Activated CD8-positive, alpha-beta T cell treated with anti-CD3 and anti-CD28 coated beads for 36 hours (primary cell): ENCODE measurements at regions not wholly inside any gene's neighbourhood (a gene's known extent, or its start where the extent isn't known, plus 50 kb on each side); places are given as distances from the start of the nearest gene placed in this dataset.

Experiments
- ATAC-seq: fragments of 200-7000 bp; cut with Tn5 transposase; one replicate; pipeline ENCODE4 v1.10.0; 2021; ENCODE audit warnings: mild to moderate bottlenecking, moderate library complexity
- CTCF ChIA-PET: fragments of 350-600 bp; sonication (Branson Sonifier 250); formaldehyde crosslinking; loops from one replicate; lab custom pipeline; 2021; ENCODE audit warnings: antibody characterized with exemption; lab: Charles Lee
- POLR2A ChIA-PET: fragments of 350-600 bp; sonication (Branson Sonifier 250); formaldehyde crosslinking; loops from one replicate; lab custom pipeline; 2021; ENCODE audit warnings: antibody characterized with exemption; lab: Charles Lee
- DNase-seq: peaks from one replicate; pipeline ENCODE4 v3.0.0-alpha.2; 2020
- H3K27ac Mint-ChIP-seq: one replicate; pipeline ENCODE4 v1.8.0; 2021; ENCODE audit warnings: mild to moderate bottlenecking, mixed read lengths
- H3K27me3 Mint-ChIP-seq: one replicate; pipeline ENCODE4 v1.8.0; 2021; ENCODE audit warnings: mixed read lengths
- H3K36me3 Mint-ChIP-seq: one replicate; pipeline ENCODE4 v1.8.0; 2021; ENCODE audit warnings: low read depth, mixed read lengths
- H3K4me1 Mint-ChIP-seq: one replicate; pipeline ENCODE4 v1.8.0; 2021; ENCODE audit warnings: low read depth, mixed read lengths
- H3K4me3 Mint-ChIP-seq: one replicate; pipeline ENCODE4 v1.8.0; 2021; ENCODE audit warnings: mild to moderate bottlenecking, moderate library complexity, mixed read lengths
- H3K9me3 Mint-ChIP-seq: one replicate; pipeline ENCODE4 v1.8.0; 2021; ENCODE audit warnings: mixed read lengths
- CTCF ChIP-seq: fragments of 200-600 bp; IDR thresholded peaks from one replicate; pipeline ENCODE4 v1.8.0; 2022; ENCODE audit warnings: antibody characterized with exemption, mild to moderate bottlenecking
- intact Hi-C: fragments of 100-400 bp; cut with micrococcal nuclease; formaldehyde crosslinking; loops from one replicate; pipeline ENCODE4 v1.10.0; 2022

GRCh38 chr22:49094858-49095257 is 732.8 kb downstream of the BRD1 start:
- no peak for TF ChIP-seq CTCF

GRCh38 chr22:49094151-49094550 is 733.5 kb downstream of the BRD1 start:
- Mint-ChIP-seq H3K27me3 (no peaks in the 10 kb centered on the region), H3K36me3 (no peaks in the 10 kb centered on the region), H3K4me1 (no peaks in the 10 kb centered on the region), H3K9me3 (no peaks in the 10 kb centered on the region), H3K4me3 (no peak overlapping the region), H3K27ac (no peak overlapping the region)
- no peak for TF ChIP-seq CTCF
- POLR2A ChIA-PET, result no interaction called here
- intact Hi-C loops, result no loop called here
- DNase-seq, result no peak
- no peak for ATAC-seq
- CTCF ChIA-PET, result no interaction called here

More at GRCh38 chr22:49094858-49095257, 732.8 kb downstream of the BRD1 start:
- peaks cover 2% of the 10 kb centered on the region for H3K27me3 Mint-ChIP-seq
- ChIA-PET CTCF (no interaction called here), POLR2A (no interaction called here)
- H3K4me3 Mint-ChIP-seq, result no peak overlapping the region
- no peaks in the 10 kb centered on the region for H3K36me3 Mint-ChIP-seq
- DNase-seq (no peak), ATAC-seq (no peak)
- H3K4me1 Mint-ChIP-seq, result no peaks in the 10 kb centered on the region
- no peak overlapping the region for H3K27ac Mint-ChIP-seq
- intact Hi-C loops, result no loop called here
- no peaks in the 10 kb centered on the region for H3K9me3 Mint-ChIP-seq

GRCh38 chr22:49093192-49093880 is 734.3 kb downstream of the BRD1 start:
- no peak for TF ChIP-seq CTCF
- Mint-ChIP-seq H3K4me1 (no peaks in the 10 kb centered on the region), H3K36me3 (no peaks in the 10 kb centered on the region), H3K27ac (no peak overlapping the region), H3K4me3 (no peak overlapping the region), H3K9me3 (no peaks in the 10 kb centered on the region), H3K27me3 (no peaks in the 10 kb centered on the region)
- CTCF ChIA-PET, result no interaction called here
- POLR2A ChIA-PET, result no interaction called here
- DNase-seq (no peak), ATAC-seq (no peak)
- intact Hi-C loops, result no loop called here

GRCh38 chr22:49092716-49093115 is 735.0 kb downstream of the BRD1 start:
- H3K36me3 Mint-ChIP-seq, result no peaks in the 10 kb centered on the region
- no peaks in the 10 kb centered on the region for H3K9me3 Mint-ChIP-seq
- DNase-seq (no peak), ATAC-seq (no peak)
- H3K27ac Mint-ChIP-seq, result no peak overlapping the region
- intact Hi-C loops, result no loop called here
- H3K4me1 Mint-ChIP-seq, result no peaks in the 10 kb centered on the region
- no peak for TF ChIP-seq CTCF
- ChIA-PET POLR2A (no interaction called here), CTCF (no interaction called here)
- no peak overlapping the region for H3K4me3 Mint-ChIP-seq
- no peaks in the 10 kb centered on the region for H3K27me3 Mint-ChIP-seq

GRCh38 chr22:49091917-49092545 is 735.6 kb downstream of the BRD1 start:
- H3K9me3 Mint-ChIP-seq, result no peaks in the 10 kb centered on the region
- H3K27me3 Mint-ChIP-seq, result no peaks in the 10 kb centered on the region
- no peaks in the 10 kb centered on the region for H3K36me3 Mint-ChIP-seq
- no peak overlapping the region for H3K4me3 Mint-ChIP-seq
- DNase-seq (no peak), ATAC-seq (no peak)
- ChIA-PET CTCF (no interaction called here), POLR2A (no interaction called here)
- intact Hi-C loops, result no loop called here
- no peak overlapping the region for H3K27ac Mint-ChIP-seq
- no peaks in the 10 kb centered on the region for H3K4me1 Mint-ChIP-seq
- TF ChIP-seq CTCF, result no peak
